Stimulated activated memory B cell treated with anti-CD40 and anti-IgM and Interleukin-4, amounts not matched to agents 10 μg/mL and 1 μg/mL and 100 μg/mL, for 72 hours (primary cell): ENCODE measurements at regions not wholly inside any gene's neighbourhood (a gene's known extent, or its start where the extent isn't known, plus 50 kb on each side); places are given as distances from the start of the nearest gene placed in this dataset.

ENCODE experiments used
- ATAC-seq: fragments of 150-1000 bp; cut with Tn5 transposase; 2 replicates; pipeline ENCODE4 v1.10.0; 2021
- H3K27ac Mint-ChIP-seq: one replicate; pipeline ENCODE4 v1.8.0; 2022; ENCODE audit warnings: mild to moderate bottlenecking, mixed read lengths
- H3K27me3 Mint-ChIP-seq: one replicate; pipeline ENCODE4 v1.8.0; 2022; ENCODE audit warnings: mixed read lengths
- H3K36me3 Mint-ChIP-seq: one replicate; pipeline ENCODE4 v1.8.0; 2022; ENCODE audit warnings: mixed read lengths
- H3K4me1 Mint-ChIP-seq: one replicate; pipeline ENCODE4 v1.8.0; 2022; ENCODE audit warnings: mixed read lengths
- H3K4me3 Mint-ChIP-seq: one replicate; pipeline ENCODE4 v1.8.0; 2022; ENCODE audit warnings: mild to moderate bottlenecking, moderate library complexity, mixed read lengths
- H3K9me3 Mint-ChIP-seq: one replicate; pipeline ENCODE4 v1.8.0; 2022; ENCODE audit warnings: mixed read lengths

GRCh38 chr5:152288917-152289595 lies 116.0 kb downstream of the NMUR2 start:
- Mint-ChIP-seq H3K36me3 (no peaks in the 10 kb centered on the region), H3K4me1 (no peaks in the 10 kb centered on the region), H3K27me3 (peaks cover 23% of the 10 kb centered on the region), H3K4me3 (no peak overlapping the region), H3K27ac (no peak overlapping the region), H3K9me3 (no peaks in the 10 kb centered on the region)
- ATAC-seq = no peak

DNA sequence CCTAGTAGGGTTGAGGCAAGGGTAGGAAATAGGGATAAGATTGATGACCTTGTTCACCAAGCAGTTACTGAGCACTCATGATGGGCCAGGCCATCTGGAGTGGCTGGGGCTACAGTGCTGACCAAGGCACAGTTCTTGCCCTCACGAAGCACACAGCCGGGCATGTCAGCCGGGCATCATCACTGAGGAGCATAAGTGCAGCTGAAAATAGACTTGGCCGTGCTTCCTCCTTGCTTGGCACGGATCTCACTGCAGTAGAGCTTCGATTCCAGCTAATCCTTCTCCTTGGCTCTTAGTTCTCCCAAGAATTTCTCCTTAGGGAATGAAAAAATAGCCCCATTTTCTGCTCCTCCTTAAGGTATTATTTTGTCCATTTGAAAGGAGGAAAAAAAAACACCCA lies 116.6 kb downstream of the NMUR2 start:
- no peaks in the 10 kb centered on the region for H3K36me3 Mint-ChIP-seq
- H3K4me1 Mint-ChIP-seq = no peaks in the 10 kb centered on the region
- no peak for ATAC-seq
- H3K27me3 Mint-ChIP-seq = peaks cover 23% of the 10 kb centered on the region
- H3K9me3 Mint-ChIP-seq = no peaks in the 10 kb centered on the region
- H3K27ac Mint-ChIP-seq = no peak overlapping the region
- H3K4me3 Mint-ChIP-seq = no peak overlapping the region

DNA sequence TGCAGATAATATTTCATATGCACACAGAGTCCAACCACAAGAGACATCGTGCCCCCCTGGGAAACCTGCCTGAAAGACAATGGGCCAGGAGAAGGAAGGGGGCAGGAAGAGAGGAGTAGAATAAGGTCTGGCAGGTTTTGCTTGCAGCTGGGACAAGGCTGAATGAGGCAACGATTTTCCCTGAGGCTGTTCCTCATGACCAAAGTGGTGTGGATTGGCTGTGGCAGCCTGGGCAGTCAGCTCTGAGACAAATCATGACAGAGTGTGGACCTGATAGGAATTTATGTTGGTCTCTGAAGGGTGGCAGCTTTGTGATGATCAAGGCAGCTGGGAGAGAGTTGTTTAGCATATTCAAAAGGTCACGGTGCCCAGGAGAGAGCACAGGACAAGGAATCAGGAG lies 119.3 kb downstream of the NMUR2 start:
- Mint-ChIP-seq H3K36me3 (no peaks in the 10 kb centered on the region), H3K4me3 (no peak overlapping the region), H3K27me3 (peaks cover 23% of the 10 kb centered on the region), H3K4me1 (no peaks in the 10 kb centered on the region), H3K9me3 (no peaks in the 10 kb centered on the region), H3K27ac (no peak overlapping the region)
- no peak for ATAC-seq

GRCh38 chr5:152282331-152282730 lies 122.7 kb downstream of the NMUR2 start:
- Mint-ChIP-seq H3K36me3 (no peaks in the 10 kb centered on the region), H3K9me3 (no peaks in the 10 kb centered on the region), H3K4me3 (no peak overlapping the region), H3K27me3 (peaks cover 24% of the 10 kb centered on the region), H3K27ac (no peak overlapping the region), H3K4me1 (no peaks in the 10 kb centered on the region)
- ATAC-seq = no peak

GRCh38 chr5:152277936-152278335 lies 127.1 kb downstream of the NMUR2 start:
- Mint-ChIP-seq H3K27me3 (peaks cover 10% of the 10 kb centered on the region), H3K4me3 (no peak overlapping the region), H3K9me3 (no peaks in the 10 kb centered on the region), H3K27ac (no peak overlapping the region), H3K4me1 (no peaks in the 10 kb centered on the region), H3K36me3 (no peaks in the 10 kb centered on the region)
- ATAC-seq = no peak

GRCh38 chr5:152274224-152274623 lies 130.9 kb downstream of the NMUR2 start:
- Mint-ChIP-seq H3K27ac (no peak overlapping the region), H3K4me1 (no peaks in the 10 kb centered on the region), H3K9me3 (no peaks in the 10 kb centered on the region), H3K4me3 (no peak overlapping the region), H3K36me3 (no peaks in the 10 kb centered on the region), H3K27me3 (peaks cover 10% of the 10 kb centered on the region)
- no peak for ATAC-seq

DNA sequence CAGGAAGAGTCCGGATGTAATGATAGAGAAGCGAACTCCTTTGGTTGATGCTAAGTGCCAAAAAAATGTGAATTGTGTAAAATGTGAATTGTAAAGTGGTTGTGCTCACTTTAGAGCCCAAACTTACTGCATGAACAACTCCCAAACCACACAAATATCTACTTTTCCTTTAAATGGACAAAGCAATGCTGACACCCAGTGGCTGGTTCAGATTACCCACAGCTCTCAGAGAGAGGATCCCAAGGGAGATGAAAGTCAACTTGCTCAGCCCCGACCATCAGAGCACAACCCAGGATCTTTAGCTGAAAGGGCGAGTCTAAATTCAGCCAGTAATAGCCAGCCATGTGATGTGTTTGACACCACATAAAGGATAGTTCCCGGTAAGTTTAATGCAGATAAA lies 133.7 kb downstream of the NMUR2 start:
- ATAC-seq = peak; percentile 69
- Mint-ChIP-seq H3K9me3 (no peaks in the 10 kb centered on the region), H3K36me3 (no peaks in the 10 kb centered on the region), H3K4me1 (no peaks in the 10 kb centered on the region), H3K4me3 (no peak overlapping the region), H3K27me3 (no peaks in the 10 kb centered on the region), H3K27ac (no peak overlapping the region)

DNA sequence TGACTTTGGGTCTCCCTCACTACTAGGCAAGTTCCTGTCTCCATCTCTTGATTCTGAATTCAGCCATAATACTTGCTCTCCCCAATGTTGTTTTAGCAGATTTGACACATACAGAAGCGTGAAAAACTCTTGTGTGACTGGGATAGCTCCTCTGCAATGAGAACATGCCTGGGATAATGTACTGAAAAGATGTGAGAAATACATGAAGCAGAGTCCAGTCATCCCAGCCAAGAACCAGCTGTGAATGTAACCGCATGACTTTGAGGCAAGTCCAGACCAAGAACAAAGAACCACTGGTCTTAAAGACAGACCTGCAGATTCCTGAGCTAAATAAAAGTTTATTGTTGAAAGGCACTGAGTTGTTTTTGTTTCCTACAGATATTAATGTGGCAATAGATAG lies 135.0 kb downstream of the NMUR2 start:
- Mint-ChIP-seq H3K36me3 (no peaks in the 10 kb centered on the region), H3K27ac (no peak overlapping the region), H3K4me3 (no peak overlapping the region), H3K4me1 (no peaks in the 10 kb centered on the region), H3K9me3 (no peaks in the 10 kb centered on the region), H3K27me3 (no peaks in the 10 kb centered on the region)
- ATAC-seq = no peak

- no peaks in the 10 kb centered on the region for H3K9me3 Mint-ChIP-seq
- no peaks in the 10 kb centered on the region for H3K4me1 Mint-ChIP-seq
- no peaks in the 10 kb centered on the region for H3K36me3 Mint-ChIP-seq
- no peak overlapping the region for H3K4me3 Mint-ChIP-seq
- no peaks in the 10 kb centered on the region for H3K27me3 Mint-ChIP-seq
- H3K27ac Mint-ChIP-seq = no peak overlapping the region
- no peak for ATAC-seq
Observed at GRCh38 chr5:152269533-152269932, 135.5 kb downstream of the NMUR2 start.

DNA sequence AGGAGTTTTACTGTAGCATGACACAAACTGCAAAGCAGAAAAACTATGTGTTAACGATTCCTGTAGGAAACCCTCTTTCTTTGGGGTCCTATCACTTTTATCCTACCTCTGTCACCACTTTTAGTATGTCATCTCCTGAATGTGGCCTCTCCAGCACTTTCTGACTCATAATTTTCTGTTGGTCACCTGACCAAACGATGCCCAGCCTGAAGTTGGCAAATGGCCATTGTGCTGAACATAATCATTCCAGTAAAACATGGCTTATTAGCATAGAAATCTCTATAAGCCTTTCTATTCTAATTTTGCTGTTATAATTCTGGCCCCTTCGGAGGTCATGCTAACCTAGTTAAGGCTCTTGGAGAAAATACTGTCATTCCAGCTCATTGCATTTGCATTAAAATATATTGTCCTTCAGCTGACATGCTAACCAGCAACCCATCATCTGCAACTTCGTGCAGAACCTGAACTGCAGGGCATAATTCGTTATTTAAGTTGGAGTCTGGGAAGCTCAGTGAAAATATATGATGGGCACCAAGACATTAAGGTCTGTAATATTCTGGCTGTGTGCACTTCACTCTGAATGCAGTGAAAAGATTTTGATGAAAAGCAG lies 140.3 kb downstream of the NMUR2 start:
- no peaks in the 10 kb centered on the region for H3K36me3 Mint-ChIP-seq
- H3K9me3 Mint-ChIP-seq = no peaks in the 10 kb centered on the region
- H3K4me3 Mint-ChIP-seq = no peak overlapping the region
- no peak for ATAC-seq
- no peaks in the 10 kb centered on the region for H3K4me1 Mint-ChIP-seq
- no peaks in the 10 kb centered on the region for H3K27me3 Mint-ChIP-seq
- no peak overlapping the region for H3K27ac Mint-ChIP-seq

DNA sequence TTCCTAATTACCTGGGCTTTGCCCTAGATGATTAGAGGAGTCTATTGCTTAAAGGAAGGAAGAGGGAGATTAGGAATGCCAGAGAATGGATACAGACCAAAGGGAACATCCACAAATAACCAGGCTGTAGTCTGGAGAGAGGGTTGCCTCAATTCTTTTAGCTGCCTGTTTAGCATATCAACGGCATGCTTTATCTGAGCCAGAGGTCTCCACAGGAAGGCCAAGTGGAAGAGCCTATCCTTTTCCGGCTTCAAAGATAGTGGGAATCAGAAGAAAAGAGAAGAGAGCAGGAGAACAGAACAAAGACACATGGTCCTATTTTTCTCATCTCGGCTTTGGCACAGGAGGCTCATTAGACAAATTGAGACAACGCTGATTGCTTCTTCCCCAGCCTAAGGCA lies 142.4 kb downstream of the NMUR2 start:
- no peak overlapping the region for H3K4me3 Mint-ChIP-seq
- H3K4me1 Mint-ChIP-seq = no peaks in the 10 kb centered on the region
- H3K36me3 Mint-ChIP-seq = no peaks in the 10 kb centered on the region
- no peaks in the 10 kb centered on the region for H3K9me3 Mint-ChIP-seq
- H3K27ac Mint-ChIP-seq = no peak overlapping the region
- ATAC-seq = no peak
- H3K27me3 Mint-ChIP-seq = no peaks in the 10 kb centered on the region

GRCh38 chr5:152260940-152261339 lies 144.1 kb downstream of the NMUR2 start:
- Mint-ChIP-seq H3K9me3 (no peaks in the 10 kb centered on the region), H3K36me3 (no peaks in the 10 kb centered on the region), H3K27me3 (no peaks in the 10 kb centered on the region), H3K4me3 (no peak overlapping the region), H3K4me1 (no peaks in the 10 kb centered on the region), H3K27ac (no peak overlapping the region)
- no peak for ATAC-seq

DNA sequence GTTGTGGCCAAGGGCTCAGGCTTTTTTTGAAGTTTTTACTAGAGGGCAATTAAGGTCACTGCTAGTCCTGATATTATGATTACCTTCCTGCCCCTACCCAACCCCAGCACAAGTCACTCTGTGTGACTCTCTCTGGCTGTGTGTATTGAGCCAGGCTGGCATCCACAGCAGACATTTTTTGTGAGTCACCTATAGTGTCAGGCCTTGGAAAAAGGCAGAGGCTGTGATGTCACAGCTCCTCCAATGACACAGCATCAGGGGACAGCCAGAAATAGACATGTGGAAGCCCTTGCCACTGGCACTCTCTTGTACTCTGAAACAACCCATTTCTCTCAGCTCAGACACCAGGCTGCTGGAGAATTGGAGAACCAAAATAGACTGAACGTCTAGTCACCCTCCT lies 145.4 kb downstream of the NMUR2 start:
- no peaks in the 10 kb centered on the region for H3K4me1 Mint-ChIP-seq
- H3K9me3 Mint-ChIP-seq = no peaks in the 10 kb centered on the region
- H3K27me3 Mint-ChIP-seq = no peaks in the 10 kb centered on the region
- no peak overlapping the region for H3K4me3 Mint-ChIP-seq
- H3K36me3 Mint-ChIP-seq = no peaks in the 10 kb centered on the region
- H3K27ac Mint-ChIP-seq = no peak overlapping the region
- peak; percentile 22 for ATAC-seq

- H3K36me3 Mint-ChIP-seq = no peaks in the 10 kb centered on the region
- no peak overlapping the region for H3K27ac Mint-ChIP-seq
- H3K4me1 Mint-ChIP-seq = no peaks in the 10 kb centered on the region
- H3K27me3 Mint-ChIP-seq = no peaks in the 10 kb centered on the region
- no peak overlapping the region for H3K4me3 Mint-ChIP-seq
- no peaks in the 10 kb centered on the region for H3K9me3 Mint-ChIP-seq
- ATAC-seq = no peak
Observed at GRCh38 chr5:152256580-152256979, 148.5 kb downstream of the NMUR2 start.

DNA sequence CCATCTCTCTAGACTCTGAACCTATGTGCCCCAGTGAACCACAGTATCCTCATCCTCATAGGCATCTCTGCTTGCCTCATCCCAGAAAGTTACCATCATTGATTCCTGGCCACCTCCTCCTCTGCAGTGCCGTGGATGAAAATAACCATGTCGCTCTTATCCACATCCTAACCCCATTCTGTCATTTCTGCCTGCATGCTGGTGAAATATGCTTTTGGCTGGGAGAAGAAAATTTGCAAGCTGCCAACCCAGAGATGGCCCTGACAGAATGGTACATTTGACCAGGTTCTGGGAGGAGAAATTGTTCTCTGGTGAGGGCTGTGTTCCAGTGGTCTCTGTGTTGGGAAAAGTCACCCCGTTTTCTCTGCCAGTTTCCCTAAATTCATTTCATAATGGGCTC lies 149.7 kb downstream of the NMUR2 start:
- no peak for ATAC-seq
- H3K9me3 Mint-ChIP-seq = no peaks in the 10 kb centered on the region
- H3K27me3 Mint-ChIP-seq = no peaks in the 10 kb centered on the region
- H3K27ac Mint-ChIP-seq = no peak overlapping the region
- H3K4me1 Mint-ChIP-seq = no peaks in the 10 kb centered on the region
- no peak overlapping the region for H3K4me3 Mint-ChIP-seq
- no peaks in the 10 kb centered on the region for H3K36me3 Mint-ChIP-seq

GRCh38 chr5:152247850-152248385 lies 157.2 kb downstream of the NMUR2 start:
- Mint-ChIP-seq H3K27ac (no peak overlapping the region), H3K4me1 (no peaks in the 10 kb centered on the region), H3K27me3 (no peaks in the 10 kb centered on the region), H3K4me3 (no peak overlapping the region), H3K9me3 (peaks cover 5% of the 10 kb centered on the region), H3K36me3 (no peaks in the 10 kb centered on the region)
- ATAC-seq = no peak
